HS-5 (cell line): ENCODE measurements at regions not wholly inside any gene's neighbourhood (a gene's known extent, or its start where the extent isn't known, plus 50 kb on each side); places are given as distances from the start of the nearest gene placed in this dataset.

Experiments
- DNase-seq: peaks from one replicate; pipeline ENCODE4 v3.0.0-alpha.2; 2012; ENCODE audit warnings: low read depth

DNA sequence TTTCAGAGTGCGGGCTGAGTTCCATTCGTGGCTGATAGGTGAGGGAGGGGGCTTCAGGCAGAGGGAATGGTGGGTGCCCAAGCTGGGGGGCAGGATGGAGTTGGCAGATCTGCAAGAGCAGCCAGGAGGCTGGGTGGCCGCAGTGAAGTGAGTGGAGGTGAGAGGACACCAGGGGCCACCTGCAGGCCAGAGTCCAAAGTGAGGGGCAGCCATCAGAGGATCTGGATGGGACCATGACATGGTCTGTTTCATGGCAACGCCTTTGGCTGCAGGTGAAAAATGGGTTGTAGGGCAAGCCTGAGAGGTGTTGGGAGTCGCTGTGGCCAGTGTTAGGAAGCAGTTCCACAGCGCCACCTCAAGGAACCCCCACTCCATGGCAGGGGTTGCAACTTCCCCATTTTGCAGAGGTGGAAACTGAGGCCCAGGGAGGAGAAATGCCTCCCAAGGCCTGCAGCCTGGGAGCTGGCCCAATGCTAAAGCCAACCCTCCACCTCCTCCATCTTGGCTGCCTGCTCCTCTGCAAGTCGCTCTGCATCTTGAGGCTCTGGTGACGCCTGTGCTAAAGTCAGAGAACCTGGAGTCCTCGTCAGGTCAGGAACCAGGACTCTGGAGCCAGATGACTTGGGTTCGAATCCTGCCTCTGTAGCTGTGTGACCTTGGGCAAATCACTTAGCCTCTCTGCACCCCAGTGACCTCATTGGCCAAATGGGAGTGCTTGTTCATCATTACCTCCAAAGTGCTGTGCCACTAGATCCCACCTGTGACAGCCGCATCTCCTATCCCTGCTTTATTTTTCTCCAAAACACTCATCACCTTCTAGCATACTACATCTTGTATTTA, 153.8 kb downstream of the CEBPB start:
- DNase-seq = no peak

GRCh38 chr20:50345712-50346373, 155.2 kb downstream of the CEBPB start:
- no peak for DNase-seq

GRCh38 chr20:50346374-50347283, 156.0 kb downstream of the CEBPB start:
- DNase-seq = peak; percentile 80

- no peak for DNase-seq
Observed at GRCh38 chr20:50347284-50348063, 156.8 kb downstream of the CEBPB start.

GRCh38 chr20:50348096-50348495, 157.5 kb downstream of the CEBPB start:
- no peak for DNase-seq

- DNase-seq = no peak
Observed at GRCh38 chr20:50350510-50351249, 159.5 kb upstream of the PTPN1 start.

DNA sequence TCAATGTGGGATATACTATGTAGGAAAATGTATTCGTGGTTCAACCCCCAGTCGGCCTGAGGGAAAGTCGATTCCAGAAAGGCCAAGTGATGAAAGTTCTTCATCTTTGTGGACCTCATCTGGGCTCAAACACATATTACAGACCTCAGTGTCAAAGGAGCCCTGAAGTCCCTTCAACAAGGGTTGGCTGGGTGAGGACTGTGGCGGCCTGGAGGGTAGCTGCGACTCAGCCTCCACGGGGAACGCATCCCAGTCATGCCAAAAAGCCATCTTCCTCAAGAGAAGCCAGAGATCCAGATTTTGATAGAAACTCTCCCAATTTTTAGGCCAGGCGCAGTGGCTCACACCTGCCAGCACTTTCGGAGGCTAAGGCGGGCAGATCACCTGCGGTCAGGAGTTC, 158.6 kb upstream of the PTPN1 start:
- DNase-seq = no peak

- DNase-seq = no peak
Observed at GRCh38 chr20:50353289-50353961, 156.8 kb upstream of the PTPN1 start.

- no peak for DNase-seq
Observed at GRCh38 chr20:50354721-50355589, 155.2 kb upstream of the PTPN1 start.

GRCh38 chr20:50355590-50356524, 154.3 kb upstream of the PTPN1 start:
- DNase-seq = no peak

DNA sequence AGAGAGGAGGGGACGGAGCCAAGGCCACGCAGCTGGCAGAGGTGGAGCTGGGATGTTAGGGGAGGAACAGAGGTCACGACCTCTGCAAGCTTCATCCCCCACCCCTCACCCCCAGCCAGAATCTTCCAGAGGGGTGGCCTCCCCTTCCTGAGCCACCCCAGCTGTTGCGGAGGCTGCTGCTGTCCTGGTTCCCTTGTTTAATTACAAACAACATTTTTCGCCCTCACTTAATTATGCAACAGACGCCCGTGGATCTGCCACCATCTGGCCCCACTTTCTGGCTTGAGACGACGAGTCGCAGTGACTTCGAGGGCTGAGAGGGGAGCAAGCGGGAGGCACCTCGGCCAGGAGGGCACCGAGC, 153.7 kb upstream of the PTPN1 start:
- no peak for DNase-seq

- DNase-seq = no peak
Observed at GRCh38 chr20:50356962-50357782, 153.0 kb upstream of the PTPN1 start.

DNA sequence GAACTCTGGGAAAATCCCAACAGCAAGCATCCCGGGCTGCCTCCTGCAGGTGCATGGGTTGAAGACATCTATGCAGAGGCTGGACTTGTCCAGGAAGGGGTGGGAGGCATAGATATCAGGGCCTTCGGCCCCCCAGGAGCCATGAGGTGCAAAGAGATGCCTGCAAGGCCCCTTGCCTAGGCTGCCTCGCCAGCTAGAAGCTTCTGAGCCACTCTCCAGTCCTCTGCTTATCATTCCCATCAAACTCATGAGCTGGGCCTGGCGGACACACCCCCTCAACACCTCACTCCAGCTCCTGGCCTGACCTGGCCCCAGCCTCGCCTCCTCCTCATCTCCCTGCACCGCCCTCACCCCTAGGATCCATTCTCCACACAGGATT, 152.4 kb upstream of the PTPN1 start:
- no peak for DNase-seq

GRCh38 chr20:50358166-50358565, 152.0 kb upstream of the PTPN1 start:
- DNase-seq = no peak

GRCh38 chr20:50358971-50359370, 151.2 kb upstream of the PTPN1 start:
- DNase-seq = no peak

DNA sequence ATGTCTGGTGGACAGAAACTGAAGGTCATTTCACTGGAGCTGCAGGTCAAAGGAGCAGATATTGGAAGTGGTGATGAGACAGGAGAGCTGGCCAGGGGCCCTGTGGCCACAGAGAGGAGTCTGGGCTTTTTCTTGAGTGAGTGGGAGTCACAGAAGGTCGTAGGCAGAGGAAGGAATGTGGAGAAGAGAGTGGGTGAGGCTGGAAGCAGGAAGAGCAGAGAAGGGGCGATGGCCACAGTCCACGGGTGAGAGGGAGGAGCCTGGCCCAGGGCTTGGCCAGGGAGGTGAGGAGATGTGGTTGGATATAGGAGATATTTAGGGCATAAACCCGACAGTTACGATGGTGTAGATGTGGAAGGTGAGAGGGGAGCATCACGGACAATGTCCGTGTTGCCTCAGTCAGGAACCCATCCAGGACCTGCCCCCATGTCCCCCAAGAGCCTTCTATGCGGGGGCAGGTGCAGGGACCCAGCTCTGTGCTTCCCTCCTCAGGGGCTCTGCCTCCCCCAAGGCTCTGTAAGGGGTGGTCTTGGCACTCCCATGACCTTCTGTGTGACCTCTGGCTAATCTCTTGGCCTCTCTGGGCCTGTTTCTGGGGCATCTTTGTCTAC, 150.5 kb upstream of the PTPN1 start:
- no peak for DNase-seq

- DNase-seq = no peak
Observed at GRCh38 chr20:50360218-50360672, 149.9 kb upstream of the PTPN1 start.
